K562 (cell line): ENCODE measurements at regions not wholly inside any gene's neighbourhood (a gene's known extent, or its start where the extent isn't known, plus 50 kb on each side); places are given as distances from the start of the nearest gene placed in this dataset.

ENCODE experiments used
- ATAC-seq: fragments of 200-7000 bp; cut with Tn5 transposase; 3 replicates; pipeline ENCODE4 v1.9.1; 2020; ENCODE audit warnings: moderate library complexity
- BruUV-seq: library from RNA; stranded (reverse); fragments of 400-500 nt; replicated peaks from 2 replicates; lab custom pipeline; 2021; lab: Mats Ljungman, UMichigan
- CTCF ChIA-PET: fragments of 300-600 bp; formaldehyde crosslinking; extraction: SDS; loops from one replicate; lab custom pipeline; 2021; ENCODE audit warnings: low intra/inter-chr PET ratio; lab: Yijun Ruan, JAX
- POLR2A ChIA-PET: fragments of 300-600, 350-650 bp; sonication (Branson Sonifier 250); formaldehyde crosslinking; extraction: SDS; loops from one replicate; lab custom pipeline; 2021; ENCODE audit warnings: antibody characterized with exemption, inconsistent platforms; lab: Yijun Ruan, JAX
- DNase-seq, 4 experiments: peaks; one replicate each; pipeline versions ENCODE4 v3.0.0 to v3.0.0-alpha.2; 2011 to 2018; ENCODE audit warnings: low spot score in 3 of 4, mixed read lengths in 3 of 4; ENCODE audit errors: extremely low read depth in 1 of 4
- FAIRE-seq: peaks from 2 replicates; lab custom pipeline; 2011; peaks lifted over from hg19 to GRCh38; lab: Jason Lieb, UNC
- H2AFZ ChIP-seq: 2 replicates; pipeline ENCODE4 v1.6.0; 2011; ENCODE audit warnings: low read depth, low read length, control low read depth, inconsistent platforms
- H3K27ac ChIP-seq: fragments of 200-600 bp; 3 replicates; pipeline ENCODE4 v1.8.0; 2011; ENCODE audit warnings: low read depth, mild to moderate bottlenecking, control low read depth, inconsistent platforms, low read length, moderate library complexity, mixed read lengths; ENCODE audit errors: extremely low read depth
- H3K27me3 ChIP-seq, 2 experiments: fragments of 300-600 bp in 1 of 2; 2 replicates in 1 of 2; 3 replicates in 1 of 2; pipeline versions ENCODE4 v1.6.0 to v1.8.0; 2011; ENCODE audit warnings: inconsistent platforms in 2 of 2, low read length in 2 of 2, mild to moderate bottlenecking in 1 of 2, mixed read lengths in 1 of 2, moderate library complexity in 1 of 2; ENCODE audit not compliant: control insufficient read depth in 2 of 2, insufficient read depth in 2 of 2
- H3K36me3 ChIP-seq: fragments of 300-600 bp; 3 replicates; pipeline ENCODE4 v1.8.0; 2011; ENCODE audit warnings: mild to moderate bottlenecking, low read length, inconsistent platforms; ENCODE audit not compliant: control insufficient read depth, insufficient read depth
- H3K4me1 ChIP-seq, 2 experiments: fragments of 200-600 bp in 1 of 2; replicated peaks in 1 of 2; 2 replicates in 1 of 2; 3 replicates in 1 of 2; pipeline versions ENCODE4 v1.5.1 to v1.8.0; 2011; ENCODE audit warnings: inconsistent platforms in 2 of 2, low read length in 2 of 2, mild to moderate bottlenecking in 1 of 2, mixed read lengths in 1 of 2, moderate library complexity in 1 of 2; ENCODE audit not compliant: control insufficient read depth in 2 of 2, insufficient read depth in 2 of 2
- H3K4me2 ChIP-seq: 2 replicates; pipeline ENCODE4 v1.6.1; 2011; ENCODE audit warnings: low read length, control low read depth, inconsistent platforms, mixed read lengths; ENCODE audit not compliant: insufficient read depth
- H3K4me3 ChIP-seq: fragments of 200-600 bp; sonication (generic), shearing (Covaris generic); 2 replicates; pipeline ENCODE4 v1.5.1; 2016; ENCODE audit warnings: control low read depth, inconsistent platforms
- H3K79me2 ChIP-seq: fragments of 200-600 bp; 3 replicates; pipeline ENCODE4 v1.8.0; 2011; ENCODE audit warnings: low read length, inconsistent platforms; ENCODE audit not compliant: control insufficient read depth, insufficient read depth
- H3K9ac ChIP-seq, 2 experiments: 2 replicates each; pipeline versions ENCODE4 v1.6.0 to v1.6.1; 2011; ENCODE audit warnings: low read depth in 2 of 2, low read length in 2 of 2, control low read depth in 1 of 2, inconsistent platforms in 1 of 2, mild to moderate bottlenecking in 1 of 2, mixed read lengths in 1 of 2; ENCODE audit not compliant: insufficient read depth in 1 of 2
- H3K9me1 ChIP-seq: one replicate; pipeline ENCODE4 v1.6.0; 2011; ENCODE audit warnings: inconsistent platforms, mild to moderate bottlenecking, low read length, moderate library complexity; ENCODE audit not compliant: control insufficient read depth, insufficient read depth
- H3K9me3 ChIP-seq: replicated peaks from 2 replicates; pipeline ENCODE4 v1.5.1; 2011; ENCODE audit warnings: low read depth, low read length, inconsistent platforms; ENCODE audit not compliant: control insufficient read depth, insufficient read depth
- H4K20me1 ChIP-seq: replicated peaks from 2 replicates; pipeline ENCODE4 v1.6.1; 2011; ENCODE audit warnings: low read length, inconsistent platforms, mixed read lengths; ENCODE audit not compliant: control insufficient read depth, insufficient read depth
- CEBPG ChIP-seq, 3 experiments: fragments of 200-800 bp in 1 of 3; sonication (Bioruptor generic) in 1 of 3; sonication (generic) in 1 of 3; formaldehyde crosslinking in 1 of 3; IDR thresholded peaks in 2 of 3; conservative IDR thresholded peaks in 1 of 3; 2 replicates each; pipeline versions ENCODE4 v1.6.1 to v1.8.0; 2016 to 2022; ENCODE audit warnings: missing compliant biosample characterization in 2 of 3, missing genetic modification characterization in 2 of 3, mild to moderate bottlenecking in 1 of 3, missing genetic modification reagents in 1 of 3
- RFX5 ChIP-seq: IDR thresholded peaks from 2 replicates; pipeline ENCODE4 v1.6.1; 2011; ENCODE audit warnings: low read depth, mild to moderate bottlenecking, improper control_type of control experiment, low read length
- ZNF23 ChIP-seq: fragments of 250-450 bp; sonication (Bioruptor Pico); IDR thresholded peaks from 2 replicates; pipeline ENCODE4 v1.4.0; 2020; ENCODE audit warnings: mild to moderate bottlenecking
- ZSCAN29 ChIP-seq: fragments of 450-650 bp; IDR thresholded peaks from 2 replicates; pipeline ENCODE4 v1.6.1; 2017
- WGBS: fragments of 100-300 bp; shearing (Covaris generic); methylation state at CpG from one replicate; pipeline ENCODE4 v1.1.6; 2016; ENCODE audit warnings: low coverage, mixed read lengths; ENCODE audit not compliant: insufficient coverage; ENCODE audit errors: missing lambda C conversion rate; 5-methylcytosine and 5-hydroxymethylcytosine counted together
- in situ Hi-C: fragments of 300-500 bp; cut with MboI; formaldehyde crosslinking; loops from 4 replicates; pipeline ENCODE4 v1.15.0; 2018; ENCODE audit warnings: inconsistent platforms, mixed read lengths
- intact Hi-C: fragments of 100-400 bp; cut with micrococcal nuclease; formaldehyde crosslinking; loops from 2 replicates; pipeline ENCODE4 v1.14.2; 2022
- TF ChIP-seq, protein P1 (sequence below): sonication (generic); formaldehyde crosslinking; IDR thresholded peaks from 2 replicates; pipeline ENCODE4 v1.8.0; 2022; ENCODE audit warnings: missing genetic modification reagents, mild to moderate bottlenecking, borderline replicate concordance
- TF ChIP-seq, protein P2 (sequence below), 2 experiments: fragments of 450-650 bp in 1 of 2; sonication (generic) in 1 of 2; formaldehyde crosslinking in 1 of 2; IDR thresholded peaks in 1 of 2; conservative IDR thresholded peaks in 1 of 2; 2 replicates each; pipeline versions ENCODE4 v1.6.1 to v1.8.1; 2016 to 2023; ENCODE audit warnings: mild to moderate bottlenecking in 2 of 2, moderate library complexity in 2 of 2, inconsistent platforms in 1 of 2, missing genetic modification reagents in 1 of 2
- TF ChIP-seq, protein P3 (sequence below), 2 experiments: fragments of 450-650 bp; IDR thresholded peaks; 2 replicates each; pipeline ENCODE4 v1.6.1; 2016

DNA sequence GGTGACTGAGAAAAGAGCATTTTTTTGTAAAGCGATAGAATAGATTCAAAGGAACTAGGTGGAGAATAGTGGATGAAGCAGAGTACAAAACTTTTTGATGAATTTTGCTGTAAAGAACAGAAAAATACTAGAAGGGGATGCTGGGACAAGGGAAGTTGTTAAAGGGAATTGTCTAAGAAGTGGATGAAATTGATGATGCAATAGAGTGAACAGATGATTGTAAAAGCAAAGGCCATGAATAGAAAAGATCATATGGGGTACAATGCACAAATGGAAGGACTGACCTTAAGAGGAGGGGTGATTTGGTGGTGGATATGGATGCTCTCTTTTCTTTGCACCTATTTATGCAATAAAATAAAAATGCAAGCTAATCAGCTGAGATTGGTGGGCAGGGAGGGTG is 262.7 kb upstream of the MAD2L1 start:
- no peak overlapping the region for H3K4me3 ChIP-seq
- TF ChIP-seq, protein P1, sequence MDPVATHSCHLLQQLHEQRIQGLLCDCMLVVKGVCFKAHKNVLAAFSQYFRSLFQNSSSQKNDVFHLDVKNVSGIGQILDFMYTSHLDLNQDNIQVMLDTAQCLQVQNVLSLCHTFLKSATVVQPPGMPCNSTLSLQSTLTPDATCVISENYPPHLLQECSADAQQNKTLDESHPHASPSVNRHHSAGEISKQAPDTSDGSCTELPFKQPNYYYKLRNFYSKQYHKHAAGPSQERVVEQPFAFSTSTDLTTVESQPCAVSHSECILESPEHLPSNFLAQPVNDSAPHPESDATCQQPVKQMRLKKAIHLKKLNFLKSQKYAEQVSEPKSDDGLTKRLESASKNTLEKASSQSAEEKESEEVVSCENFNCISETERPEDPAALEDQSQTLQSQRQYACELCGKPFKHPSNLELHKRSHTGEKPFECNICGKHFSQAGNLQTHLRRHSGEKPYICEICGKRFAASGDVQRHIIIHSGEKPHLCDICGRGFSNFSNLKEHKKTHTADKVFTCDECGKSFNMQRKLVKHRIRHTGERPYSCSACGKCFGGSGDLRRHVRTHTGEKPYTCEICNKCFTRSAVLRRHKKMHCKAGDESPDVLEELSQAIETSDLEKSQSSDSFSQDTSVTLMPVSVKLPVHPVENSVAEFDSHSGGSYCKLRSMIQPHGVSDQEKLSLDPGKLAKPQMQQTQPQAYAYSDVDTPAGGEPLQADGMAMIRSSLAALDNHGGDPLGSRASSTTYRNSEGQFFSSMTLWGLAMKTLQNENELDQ (CRISPR knock-in tag) = no peak
- no peak for TF ChIP-seq CEBPG (CRISPR knock-in tag; IDR thresholded peaks at IDR 0.05)
- TF ChIP-seq CEBPG (tag; conservative IDR thresholded peaks at IDR 0.05 in 1 of 2, IDR thresholded peaks at IDR 0.05 in 1 of 2) = peak in 1 of 2 experiments; percentile 60; a peak in 1 of 4 replicates
- no peak for TF ChIP-seq ZSCAN29
- TF ChIP-seq ZNF23 (CRISPR knock-in tag) = no peak
- no peak for TF ChIP-seq RFX5
- TF ChIP-seq, protein P2, sequence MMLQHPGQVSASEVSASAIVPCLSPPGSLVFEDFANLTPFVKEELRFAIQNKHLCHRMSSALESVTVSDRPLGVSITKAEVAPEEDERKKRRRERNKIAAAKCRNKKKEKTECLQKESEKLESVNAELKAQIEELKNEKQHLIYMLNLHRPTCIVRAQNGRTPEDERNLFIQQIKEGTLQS (IDR thresholded peaks at IDR 0.05) = peak; percentile 43; the same call in 1 of the 2 replicates
- TF ChIP-seq, protein P2 (CRISPR knock-in tag; conservative IDR thresholded peaks at IDR 0.05) = no peak
- TF ChIP-seq, protein P3, sequence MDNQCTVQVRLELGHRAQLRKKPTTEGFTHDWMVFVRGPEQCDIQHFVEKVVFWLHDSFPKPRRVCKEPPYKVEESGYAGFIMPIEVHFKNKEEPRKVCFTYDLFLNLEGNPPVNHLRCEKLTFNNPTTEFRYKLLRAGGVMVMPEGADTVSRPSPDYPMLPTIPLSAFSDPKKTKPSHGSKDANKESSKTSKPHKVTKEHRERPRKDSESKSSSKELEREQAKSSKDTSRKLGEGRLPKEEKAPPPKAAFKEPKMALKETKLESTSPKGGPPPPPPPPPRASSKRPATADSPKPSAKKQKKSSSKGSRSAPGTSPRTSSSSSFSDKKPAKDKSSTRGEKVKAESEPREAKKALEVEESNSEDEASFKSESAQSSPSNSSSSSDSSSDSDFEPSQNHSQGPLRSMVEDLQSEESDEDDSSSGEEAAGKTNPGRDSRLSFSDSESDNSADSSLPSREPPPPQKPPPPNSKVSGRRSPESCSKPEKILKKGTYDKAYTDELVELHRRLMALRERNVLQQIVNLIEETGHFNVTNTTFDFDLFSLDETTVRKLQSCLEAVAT (IDR thresholded peaks at IDR 0.05) = no peak
- TF ChIP-seq, all 486 proteins: peak for 2
- Histone ChIP-seq H3K79me2 (no peaks in the 10 kb centered on the region), H2AFZ (no peak overlapping the region), H3K9ac (no peak overlapping the region), H4K20me1 (no peaks in the 10 kb centered on the region), H3K9me3 (no peaks in the 10 kb centered on the region), H3K4me1 (no peaks in the 10 kb centered on the region), H3K36me3 (no peaks in the 10 kb centered on the region), H3K9me1 (no peaks in the 10 kb centered on the region), H3K27me3 (no peaks in the 10 kb centered on the region), H3K27ac (no peak overlapping the region), H3K4me2 (no peak overlapping the region)
- ATAC-seq (no peak), DNase-seq (no peak), FAIRE-seq (no peak)
- ChIA-PET CTCF (no interaction called here), POLR2A (no interaction called here)
- WGBS = 6% methylated on average over 1 of the region's 1 CpG
- intact Hi-C loops = no loop called here
- no TSS peak for BruUV-seq
- in situ Hi-C loops = no loop called here
